Liver (tissue), 8 donors: ENCODE measurements at regions not wholly inside any gene's neighbourhood (a gene's known extent, or its start where the extent isn't known, plus 50 kb on each side); places are given as distances from the start of the nearest gene placed in this dataset.

ENCODE experiments used
- DNase-seq: peaks from one replicate; pipeline ENCODE4 v3.0.0-alpha.2; 2017; ENCODE audit warnings: low spot score
- H3K27ac ChIP-seq, 2 donors: one replicate each; pipeline ENCODE4 v1.7.0; 2013; ENCODE audit warnings: inconsistent platforms in 2 of 2, low read length in 2 of 2, control low read depth in 1 of 2, low read depth in 1 of 2, mild to moderate bottlenecking in 1 of 2
- H3K27me3 ChIP-seq, 4 donors: one replicate each; pipeline versions ENCODE4 v1.6.1 to v1.7.0; 2013; ENCODE audit warnings: low read length in 3 of 4, inconsistent platforms in 1 of 4, mild to moderate bottlenecking in 1 of 4, moderate library complexity in 1 of 4; ENCODE audit not compliant: control insufficient read depth in 4 of 4, insufficient read depth in 4 of 4
- H3K36me3 ChIP-seq, 4 donors: one replicate each; pipeline versions ENCODE4 v1.6.1 to v1.7.0; 2013; ENCODE audit warnings: low read length in 3 of 4, mild to moderate bottlenecking in 3 of 4, low read depth in 1 of 4, moderate library complexity in 1 of 4; ENCODE audit not compliant: control insufficient read depth in 4 of 4, insufficient read depth in 3 of 4
- H3K4me1 ChIP-seq, 4 donors: one replicate each; pipeline versions ENCODE4 v1.6.1 to v1.7.0; 2013; ENCODE audit warnings: low read length in 3 of 4, mild to moderate bottlenecking in 3 of 4, moderate library complexity in 1 of 4; ENCODE audit not compliant: control insufficient read depth in 4 of 4, insufficient read depth in 4 of 4
- H3K4me3 ChIP-seq, 3 donors: one replicate each; pipeline versions ENCODE4 v1.6.1 to v1.7.0; 2013; ENCODE audit warnings: low read length in 3 of 3, control low read depth in 1 of 3, low read depth in 1 of 3, mild to moderate bottlenecking in 1 of 3
- H3K9ac ChIP-seq, 2 donors: one replicate each; pipeline ENCODE4 v1.7.0; 2013; ENCODE audit warnings: low read length in 2 of 2, mild to moderate bottlenecking in 2 of 2, moderate library complexity in 2 of 2, control low read depth in 1 of 2, low read depth in 1 of 2
- H3K9me3 ChIP-seq, 4 donors: one replicate each; pipeline versions ENCODE4 v1.6.1 to v1.7.0; 2013; ENCODE audit warnings: low read length in 3 of 4; ENCODE audit not compliant: control insufficient read depth in 4 of 4
- CTCF ChIP-seq: fragments of 150-350 bp; IDR thresholded peaks from 2 replicates; pipeline ENCODE4 v1.5.1; 2017; ENCODE audit warnings: improper control_type of control experiment, low read depth, low read length; ENCODE audit not compliant: missing input control
- EGR1 ChIP-seq, 2 donors: IDR thresholded peaks; 2 replicates each; pipeline ENCODE4 v1.6.1; 2016 to 2018; ENCODE audit warnings: antibody characterized with exemption in 2 of 2, low read depth in 2 of 2
- FOXA1 ChIP-seq: IDR thresholded peaks from 2 replicates; pipeline ENCODE4 v1.6.1; 2016; ENCODE audit warnings: antibody characterized with exemption
- FOXA2 ChIP-seq: IDR thresholded peaks from 2 replicates; pipeline ENCODE4 v1.6.1; 2016; ENCODE audit warnings: antibody characterized with exemption
- HNF4A ChIP-seq, 2 donors: conservative IDR thresholded peaks; 2 replicates each; pipeline ENCODE4 v1.6.1; 2016; ENCODE audit warnings: antibody characterized with exemption in 2 of 2, mild to moderate bottlenecking in 2 of 2
- HNF4G ChIP-seq: IDR thresholded peaks from 2 replicates; pipeline ENCODE4 v1.6.1; 2016; ENCODE audit warnings: antibody characterized with exemption
- JUND ChIP-seq, 2 donors: IDR thresholded peaks; 2 replicates each; pipeline ENCODE4 v1.6.1; 2016; ENCODE audit warnings: antibody characterized with exemption in 2 of 2
- NR2F2 ChIP-seq: IDR thresholded peaks from 2 replicates; pipeline ENCODE4 v1.6.1; 2016; ENCODE audit warnings: antibody characterized with exemption
- RAD21 ChIP-seq, 2 donors: IDR thresholded peaks; 2 replicates each; pipeline ENCODE4 v1.6.1; 2016; ENCODE audit warnings: antibody characterized with exemption in 2 of 2, mild to moderate bottlenecking in 2 of 2
- RXRA ChIP-seq, 2 donors: IDR thresholded peaks; 2 replicates each; pipeline ENCODE4 v1.6.1; 2017 to 2018; ENCODE audit warnings: antibody characterized with exemption in 2 of 2, mild to moderate bottlenecking in 1 of 2
- SP1 ChIP-seq: IDR thresholded peaks from 2 replicates; pipeline ENCODE4 v1.6.1; 2018; ENCODE audit warnings: antibody characterized with exemption, mild to moderate bottlenecking
- TAF1 ChIP-seq: conservative IDR thresholded peaks from 2 replicates; pipeline ENCODE4 v1.6.1; 2016; ENCODE audit warnings: antibody characterized with exemption, mild to moderate bottlenecking
- YY1 ChIP-seq: IDR thresholded peaks from 2 replicates; pipeline ENCODE4 v1.6.1; 2016; ENCODE audit warnings: antibody characterized with exemption, mild to moderate bottlenecking
- WGBS: extraction: QIAGEN DNeasy Blood & Tissue Kit; methylation state at CpG from one replicate; pipeline ENCODE4 v1.1.7; 2013; 5-methylcytosine and 5-hydroxymethylcytosine counted together
- TF ChIP-seq, protein P1 (sequence below): IDR thresholded peaks from 2 replicates; pipeline ENCODE4 v1.6.1; 2016; ENCODE audit warnings: antibody characterized with exemption
- TF ChIP-seq, protein P2 (sequence below): IDR thresholded peaks from 2 replicates; pipeline ENCODE4 v1.6.1; 2016; ENCODE audit warnings: antibody characterized with exemption
- donor health status: healthy.
- donor health status: healthy.
- donor health status: healthy.
- donor health status: healthy.
- donor health status: healthy.

DNA sequence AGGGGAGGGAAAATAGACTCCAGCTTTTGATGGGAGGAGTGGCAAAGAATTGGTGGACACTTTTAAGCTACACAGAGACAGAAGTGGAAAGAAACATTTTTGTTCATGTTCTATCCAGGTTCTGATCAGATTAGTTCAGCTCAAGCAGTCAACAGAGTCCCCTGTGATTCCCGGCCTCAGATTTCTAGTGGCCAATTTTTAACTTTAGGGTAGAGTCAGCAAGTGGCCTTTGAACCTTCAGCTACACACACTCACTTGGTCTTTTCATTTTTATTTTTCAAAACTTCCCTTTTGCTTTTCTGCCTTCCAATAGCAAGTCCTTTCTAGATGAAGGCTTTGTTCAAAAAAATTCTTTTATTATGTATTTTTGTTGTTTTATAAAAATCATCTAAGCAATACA, 169.2 kb upstream of the RPS6KA3 start:
- Histone ChIP-seq H3K4me1 (peaks cover 0 to 15% (median 5%) of the 10 kb centered on the region in 4 donors), H3K4me3 (no peak overlapping the region), H3K9ac (no peak overlapping the region), H3K27me3 (peaks cover 0 to 6% (median 0%) of the 10 kb centered on the region in 4 donors), H3K36me3 (no peaks in the 10 kb centered on the region), H3K27ac (peak overlapping the region in 1 of 2 donors; percentile 25), H3K9me3 (no peaks in the 10 kb centered on the region)
- DNase-seq: no peak
- TF ChIP-seq HNF4A (conservative IDR thresholded peaks at IDR 0.05): peak; percentile 67 to 71
- peak; percentile 62 for TF ChIP-seq SP1
- TF ChIP-seq RXRA (IDR thresholded peaks at IDR 0.05): no peak
- TF ChIP-seq TAF1: no peak
- TF ChIP-seq HNF4G: peak; percentile 60
- WGBS: 28% methylated on average over 1 of the region's 1 CpG

GRCh38 chrX:20434986-20435385, 168.3 kb upstream of the RPS6KA3 start:
- no peaks in the 10 kb centered on the region for H3K36me3 ChIP-seq
- WGBS: 98% methylated on average over 3 of the region's 3 CpGs
- DNase-seq: no peak

DNA sequence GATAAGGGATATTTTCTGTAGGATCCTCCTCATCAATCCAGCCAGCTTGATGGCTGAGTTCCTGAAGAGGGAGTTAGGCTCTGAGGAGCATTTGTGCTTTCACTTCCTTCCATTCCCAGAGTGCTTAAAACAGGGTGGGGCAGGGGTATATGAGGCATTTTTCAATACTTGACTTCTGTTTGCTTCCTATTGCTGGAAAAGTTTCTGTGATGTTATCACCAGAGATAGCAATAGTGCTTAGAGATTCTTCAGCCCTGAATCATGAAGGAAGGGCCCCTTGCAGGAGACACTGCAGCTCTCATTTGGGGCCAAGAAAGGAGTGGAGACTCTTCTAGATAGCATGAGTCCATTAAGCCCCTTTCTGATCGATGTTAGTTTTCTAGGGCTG, 166.7 kb upstream of the RPS6KA3 start:
- 100% methylated on average over 1 of the region's 1 CpG for WGBS
- no peaks in the 10 kb centered on the region for H3K36me3 ChIP-seq
- no peak overlapping the region for H3K4me3 ChIP-seq
- H3K27ac ChIP-seq: no peak overlapping the region
- no peak for DNase-seq
- TF ChIP-seq FOXA2 (no peak), RXRA (IDR thresholded peaks at IDR 0.05) (no peak), YY1 (no peak), FOXA1 (no peak), CTCF (no peak), EGR1 (IDR thresholded peaks at IDR 0.05; ENCODE audit: low read depth in 2 of 2) (no peak), NR2F2 (no peak), RAD21 (IDR thresholded peaks at IDR 0.05) (no peak)
- no peak overlapping the region for H3K9ac ChIP-seq
- H3K9me3 ChIP-seq: no peaks in the 10 kb centered on the region
- peaks cover 0 to 6% (median 0%) of the 10 kb centered on the region in 4 donors for H3K27me3 ChIP-seq
- peaks cover 0 to 15% (median 4%) of the 10 kb centered on the region in 4 donors for H3K4me1 ChIP-seq

More at GRCh38 chrX:20434986-20435385, 168.3 kb upstream of the RPS6KA3 start:
- no peak overlapping the region for H3K27ac ChIP-seq
- H3K27me3 ChIP-seq: peaks cover 0 to 6% (median 0%) of the 10 kb centered on the region in 4 donors
- no peaks in the 10 kb centered on the region for H3K9me3 ChIP-seq
- peaks cover 0 to 15% (median 4%) of the 10 kb centered on the region in 4 donors for H3K4me1 ChIP-seq
- H3K9ac ChIP-seq: no peak overlapping the region
- H3K4me3 ChIP-seq: no peak overlapping the region
- TF ChIP-seq, protein P1, sequence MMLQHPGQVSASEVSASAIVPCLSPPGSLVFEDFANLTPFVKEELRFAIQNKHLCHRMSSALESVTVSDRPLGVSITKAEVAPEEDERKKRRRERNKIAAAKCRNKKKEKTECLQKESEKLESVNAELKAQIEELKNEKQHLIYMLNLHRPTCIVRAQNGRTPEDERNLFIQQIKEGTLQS: no peak
- TF ChIP-seq, protein P2, sequence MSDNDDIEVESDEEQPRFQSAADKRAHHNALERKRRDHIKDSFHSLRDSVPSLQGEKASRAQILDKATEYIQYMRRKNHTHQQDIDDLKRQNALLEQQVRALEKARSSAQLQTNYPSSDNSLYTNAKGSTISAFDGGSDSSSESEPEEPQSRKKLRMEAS: no peak
- TF ChIP-seq YY1 (no peak), FOXA1 (no peak), JUND (IDR thresholded peaks at IDR 0.05) (no peak)
